Trophoblast cell (in vitro differentiated cells and primary cell): ENCODE measurements at regions not wholly inside any gene's neighbourhood (a gene's known extent, or its start where the extent isn't known, plus 50 kb on each side); places are given as distances from the start of the nearest gene placed in this dataset.

Experiments
- DNase-seq, 2 donors: peaks; one replicate each; pipeline ENCODE4 v3.0.0-alpha.2; 2016
- H2AFZ ChIP-seq: 2 replicates; pipeline ENCODE4 v1.6.1; 2013; ENCODE audit warnings: low read length, moderate library complexity, mild to moderate bottlenecking; ENCODE audit not compliant: insufficient read depth, poor library complexity
- H2AK5ac ChIP-seq: 2 replicates; pipeline ENCODE4 v1.6.1; 2013; ENCODE audit warnings: mild to moderate bottlenecking, low read length
- H2BK120ac ChIP-seq: 2 replicates; pipeline ENCODE4 v1.6.1; 2013; ENCODE audit warnings: low read length, mild to moderate bottlenecking, moderate library complexity; ENCODE audit not compliant: insufficient read depth, poor library complexity
- H2BK12ac ChIP-seq: 2 replicates; pipeline ENCODE4 v1.6.1; 2013; ENCODE audit warnings: mild to moderate bottlenecking, low read length, moderate library complexity
- H2BK5ac ChIP-seq: 2 replicates; pipeline ENCODE4 v1.6.1; 2013; ENCODE audit warnings: low read length, low read depth, moderate library complexity, mild to moderate bottlenecking; ENCODE audit not compliant: poor library complexity
- H3K14ac ChIP-seq: 2 replicates; pipeline ENCODE4 v1.6.1; 2013; ENCODE audit warnings: mild to moderate bottlenecking, low read length
- H3K18ac ChIP-seq: 2 replicates; pipeline ENCODE4 v1.6.1; 2013; ENCODE audit warnings: mild to moderate bottlenecking, low read length
- H3K23ac ChIP-seq: 2 replicates; pipeline ENCODE4 v1.6.1; 2013; ENCODE audit warnings: low read length
- H3K27ac ChIP-seq: 2 replicates; pipeline ENCODE4 v1.5.1; 2013; ENCODE audit warnings: low read depth, mild to moderate bottlenecking, inconsistent platforms, low read length, moderate library complexity
- H3K27me3 ChIP-seq: 2 replicates; pipeline ENCODE4 v1.6.1; 2013; ENCODE audit warnings: inconsistent platforms, mild to moderate bottlenecking, low read length, moderate library complexity; ENCODE audit not compliant: insufficient read depth
- H3K36me3 ChIP-seq, 2 experiments: 1 replicate in 1 of 2; 2 replicates in 1 of 2; pipeline ENCODE4 v1.6.1; 2013; ENCODE audit warnings: low read length in 2 of 2, mild to moderate bottlenecking in 2 of 2, moderate library complexity in 1 of 2; ENCODE audit not compliant: insufficient read depth in 2 of 2, control insufficient read depth in 1 of 2
- H3K4ac ChIP-seq: 2 replicates; pipeline ENCODE4 v1.6.1; 2013; ENCODE audit warnings: low read depth, mild to moderate bottlenecking, low read length, moderate library complexity
- H3K4me1 ChIP-seq, 2 experiments: 1 replicate in 1 of 2; 2 replicates in 1 of 2; pipeline ENCODE4 v1.6.1; 2013; ENCODE audit warnings: low read length in 2 of 2, mild to moderate bottlenecking in 2 of 2, moderate library complexity in 1 of 2; ENCODE audit not compliant: insufficient read depth in 2 of 2, control insufficient read depth in 1 of 2
- H3K4me2 ChIP-seq: 2 replicates; pipeline ENCODE4 v1.6.1; 2013; ENCODE audit warnings: inconsistent platforms, mild to moderate bottlenecking, low read length, moderate library complexity
- H3K4me3 ChIP-seq: 2 replicates; pipeline ENCODE4 v1.5.1; 2013; ENCODE audit warnings: mild to moderate bottlenecking, low read depth, low read length, inconsistent platforms
- H3K79me1 ChIP-seq: one replicate; pipeline ENCODE4 v1.6.1; 2013; ENCODE audit warnings: low read length
- H3K79me2 ChIP-seq: 2 replicates; pipeline ENCODE4 v1.6.1; 2013; ENCODE audit warnings: low read length, mild to moderate bottlenecking; ENCODE audit not compliant: control insufficient read depth, insufficient read depth, poor library complexity
- H3K9ac ChIP-seq: 2 replicates; pipeline ENCODE4 v1.6.1; 2013; ENCODE audit warnings: mild to moderate bottlenecking, low read length
- H3K9me3 ChIP-seq: 2 replicates; pipeline ENCODE4 v1.6.1; 2013; ENCODE audit warnings: low read depth, mild to moderate bottlenecking, control low read depth, inconsistent platforms, low read length; ENCODE audit not compliant: insufficient read depth
- H4K12ac ChIP-seq: 2 replicates; pipeline ENCODE4 v1.6.1; 2013; ENCODE audit warnings: low read depth, mild to moderate bottlenecking, low read length, moderate library complexity
- H4K8ac ChIP-seq: 2 replicates; pipeline ENCODE4 v1.6.1; 2013; ENCODE audit warnings: low read depth, mild to moderate bottlenecking, low read length, moderate library complexity
- H4K91ac ChIP-seq: one replicate; pipeline ENCODE4 v1.6.1; 2013; ENCODE audit warnings: low read depth, mild to moderate bottlenecking, low read length, moderate library complexity
- WGBS: extraction: QIAGEN DNeasy Blood & Tissue Kit; methylation state at CpG from one replicate; pipeline ENCODE4 v1.1.7; 2013; ENCODE audit warnings: missing lambda C conversion rate; ENCODE audit not compliant: insufficient read length, insufficient coverage; ENCODE audit errors: extremely low coverage; 5-methylcytosine and 5-hydroxymethylcytosine counted together

DNA sequence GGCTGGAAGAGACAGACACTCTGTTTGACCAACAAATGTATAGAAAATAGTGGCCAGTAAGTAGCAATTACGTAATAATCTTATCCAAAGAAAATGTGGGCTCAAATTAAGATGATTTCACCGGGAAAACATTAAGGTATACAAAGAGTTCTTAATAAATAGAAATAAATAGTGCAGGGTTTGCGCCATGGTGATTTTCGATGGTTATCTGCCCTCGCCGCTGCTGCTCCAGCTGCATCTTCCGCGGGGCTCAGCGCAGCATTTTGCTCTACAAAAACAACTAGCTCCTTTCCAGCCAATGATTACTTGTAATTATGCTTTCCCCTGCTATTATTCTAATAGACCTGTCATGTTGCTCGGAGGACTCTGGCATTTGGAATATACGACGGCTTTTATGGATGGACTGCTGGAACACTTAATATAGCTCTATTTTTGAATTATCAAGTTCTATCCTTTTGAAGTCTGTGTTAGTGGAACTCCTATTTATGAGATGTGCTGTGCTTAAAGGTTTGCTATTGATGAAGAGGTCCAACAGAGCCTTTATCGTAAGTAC is 103.8 kb downstream of the BUB3 start:
- peaks cover 17% of the 10 kb centered on the region for H3K9me3 ChIP-seq
- H4K12ac ChIP-seq: no peak overlapping the region
- H3K27ac ChIP-seq: no peak overlapping the region
- no peak overlapping the region for H3K4ac ChIP-seq
- WGBS: no CpG with 5 or more reads among the region's 13 CpGs
- H3K79me1 ChIP-seq: no peaks in the 10 kb centered on the region
- H3K79me2 ChIP-seq: no peaks in the 10 kb centered on the region
- no peak overlapping the region for H4K91ac ChIP-seq
- H2AFZ ChIP-seq: no peak overlapping the region
- no peaks in the 10 kb centered on the region for H3K4me1 ChIP-seq
- no peak overlapping the region for H2AK5ac ChIP-seq
- H4K8ac ChIP-seq: no peak overlapping the region
- H3K4me2 ChIP-seq: no peak overlapping the region
- no peak overlapping the region for H2BK120ac ChIP-seq
- no peak overlapping the region for H3K14ac ChIP-seq
- H3K27me3 ChIP-seq: no peaks in the 10 kb centered on the region
- H3K9ac ChIP-seq: no peak overlapping the region
- no peak overlapping the region for H3K23ac ChIP-seq
- no peak overlapping the region for H3K4me3 ChIP-seq
- H3K36me3 ChIP-seq: no peaks in the 10 kb centered on the region
- no peak for DNase-seq
- no peak overlapping the region for H2BK12ac ChIP-seq
- H3K18ac ChIP-seq: no peak overlapping the region
- H2BK5ac ChIP-seq: no peak overlapping the region

DNA sequence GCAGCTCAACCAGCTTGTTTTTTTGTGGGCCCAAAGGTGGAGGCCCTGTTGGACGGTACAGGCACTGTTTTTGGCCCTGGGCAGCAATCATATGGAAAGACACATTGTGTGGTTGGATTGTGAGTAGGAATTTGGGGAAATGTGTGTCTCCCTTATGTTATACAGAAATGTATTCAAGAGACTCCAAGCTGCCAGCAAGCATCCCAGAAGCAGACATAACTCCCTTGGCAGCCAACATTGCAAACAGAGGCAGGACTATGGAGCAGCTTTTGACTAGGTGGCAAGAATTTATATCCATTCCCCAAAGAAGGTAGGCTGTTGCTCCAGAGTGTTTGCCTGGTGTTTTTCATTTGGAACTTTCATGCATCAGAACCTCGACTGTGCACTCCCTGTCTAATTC is 104.9 kb downstream of the BUB3 start:
- Histone ChIP-seq H2BK12ac (no peak overlapping the region), H2AFZ (no peak overlapping the region), H3K79me2 (no peaks in the 10 kb centered on the region), H2AK5ac (no peak overlapping the region), H2BK120ac (no peak overlapping the region), H4K12ac (no peak overlapping the region), H3K27me3 (no peaks in the 10 kb centered on the region), H3K14ac (no peak overlapping the region), H3K79me1 (no peaks in the 10 kb centered on the region), H3K4ac (no peak overlapping the region), H3K4me3 (no peak overlapping the region), H4K91ac (no peak overlapping the region), H3K9ac (no peak overlapping the region), H3K18ac (no peak overlapping the region), H3K4me2 (no peak overlapping the region), H3K27ac (no peak overlapping the region), H3K4me1 (no peaks in the 10 kb centered on the region), H2BK5ac (no peak overlapping the region), H3K9me3 (peaks cover 16% of the 10 kb centered on the region), H4K8ac (no peak overlapping the region), H3K36me3 (no peaks in the 10 kb centered on the region), H3K23ac (no peak overlapping the region)
- no peak for DNase-seq
- WGBS: no CpG with 5 or more reads among the region's 2 CpGs

DNA sequence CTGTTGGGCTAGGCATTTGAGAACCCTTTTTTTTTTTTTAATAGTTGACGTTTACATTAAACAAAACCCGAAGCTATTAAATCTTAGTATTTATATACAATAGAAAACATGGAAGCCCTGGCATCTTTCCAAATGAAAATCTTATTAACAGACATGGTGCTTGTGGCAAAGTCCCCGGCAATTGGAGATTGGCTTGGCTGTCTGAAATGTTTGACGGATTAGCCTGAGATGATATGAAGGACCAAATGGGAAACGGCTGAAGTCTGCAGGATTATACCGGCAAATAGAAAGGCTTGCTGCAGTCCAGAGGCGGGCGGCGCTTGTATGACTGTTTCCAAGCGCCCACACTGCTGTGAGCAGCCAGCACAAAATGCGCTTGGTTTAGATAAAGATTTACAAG is 105.6 kb downstream of the BUB3 start:
- H3K9ac ChIP-seq: no peak overlapping the region
- peaks cover 8% of the 10 kb centered on the region for H3K9me3 ChIP-seq
- no peaks in the 10 kb centered on the region for H3K4me1 ChIP-seq
- H3K4me2 ChIP-seq: no peak overlapping the region
- no peak overlapping the region for H3K18ac ChIP-seq
- no peak overlapping the region for H3K14ac ChIP-seq
- H2AK5ac ChIP-seq: no peak overlapping the region
- H4K91ac ChIP-seq: no peak overlapping the region
- no peaks in the 10 kb centered on the region for H3K27me3 ChIP-seq
- no peaks in the 10 kb centered on the region for H3K36me3 ChIP-seq
- no peak overlapping the region for H2AFZ ChIP-seq
- H3K4ac ChIP-seq: no peak overlapping the region
- DNase-seq: no peak
- H4K8ac ChIP-seq: no peak overlapping the region
- no peak overlapping the region for H2BK120ac ChIP-seq
- H3K23ac ChIP-seq: no peak overlapping the region
- H3K27ac ChIP-seq: no peak overlapping the region
- H3K4me3 ChIP-seq: no peak overlapping the region
- WGBS: no CpG with 5 or more reads among the region's 11 CpGs
- H4K12ac ChIP-seq: no peak overlapping the region
- no peaks in the 10 kb centered on the region for H3K79me1 ChIP-seq
- H2BK12ac ChIP-seq: no peak overlapping the region
- no peak overlapping the region for H2BK5ac ChIP-seq
- no peaks in the 10 kb centered on the region for H3K79me2 ChIP-seq

DNA sequence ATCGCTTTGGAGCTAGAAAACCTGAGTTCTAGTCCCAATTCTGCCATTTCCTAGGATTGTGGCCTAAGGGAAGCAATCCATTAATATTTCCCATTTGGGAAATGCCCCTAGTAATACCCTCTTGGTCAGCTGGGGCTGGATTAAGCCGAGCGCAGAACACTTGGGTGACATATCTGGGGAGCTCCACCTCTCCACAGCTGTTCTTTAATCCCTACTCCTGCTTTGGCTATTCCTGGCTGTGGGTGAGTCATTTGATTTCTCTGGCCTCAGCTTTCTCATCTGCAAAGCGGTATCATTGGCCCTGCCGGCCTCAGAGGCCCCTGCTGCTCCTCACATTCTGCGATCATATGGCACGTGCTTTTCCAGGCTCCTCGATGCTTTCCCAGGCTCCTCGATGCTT is 108.3 kb downstream of the BUB3 start:
- Histone ChIP-seq H2AK5ac (no peak overlapping the region), H2BK120ac (no peak overlapping the region), H3K4me2 (no peak overlapping the region), H3K4me3 (no peak overlapping the region), H3K79me1 (no peaks in the 10 kb centered on the region), H3K14ac (no peak overlapping the region), H3K4ac (no peak overlapping the region), H4K91ac (no peak overlapping the region), H4K8ac (no peak overlapping the region), H3K27me3 (no peaks in the 10 kb centered on the region), H2BK12ac (no peak overlapping the region), H4K12ac (no peak overlapping the region), H3K9me3 (no peaks in the 10 kb centered on the region), H3K23ac (no peak overlapping the region), H3K18ac (no peak overlapping the region), H3K79me2 (no peaks in the 10 kb centered on the region), H2BK5ac (no peak overlapping the region), H3K4me1 (no peaks in the 10 kb centered on the region), H3K27ac (no peak overlapping the region), H2AFZ (no peak overlapping the region), H3K9ac (no peak overlapping the region), H3K36me3 (peaks cover 0 to 2% of the 10 kb centered on the region in 2 experiments)
- DNase-seq: no peak
- WGBS: no CpG with 5 or more reads among the region's 9 CpGs
